Endothelial cell of umbilical vein (primary cell): ENCODE measurements at regions not wholly inside any gene's neighbourhood (a gene's known extent, or its start where the extent isn't known, plus 50 kb on each side); places are given as distances from the start of the nearest gene placed in this dataset.

Experiments
- BruUV-seq: library from RNA; stranded (reverse); fragments of 400-500 nt; replicated peaks from 2 replicates; lab custom pipeline; 2021; lab: Mats Ljungman, UMichigan
- CTCF ChIA-PET: fragments of 300-600, 350-600 bp; sonication (Branson Sonifier 250); formaldehyde crosslinking; loops from one replicate; lab custom pipeline; 2021; ENCODE audit warnings: antibody characterized with exemption, inconsistent platforms; lab: Charles Lee
- POLR2A ChIA-PET: fragments of 300-600, 350-600 bp; sonication (Branson Sonifier 250); formaldehyde crosslinking; loops from one replicate; lab custom pipeline; 2021; ENCODE audit warnings: antibody characterized with exemption, inconsistent platforms; lab: Charles Lee
- DNase-seq: peaks from one replicate; pipeline ENCODE4 v3.0.0-alpha.2; 2011; ENCODE audit warnings: low read depth, low spot score
- FAIRE-seq: peaks from 2 replicates; lab custom pipeline; 2011; peaks lifted over from hg19 to GRCh38; lab: Jason Lieb, UNC
- H2AFZ ChIP-seq: 2 replicates; pipeline ENCODE4 v1.6.0; 2012; ENCODE audit warnings: low read depth, low read length, control low read depth, inconsistent platforms
- H3K27ac ChIP-seq: 2 replicates; pipeline ENCODE4 v1.5.1; 2011; ENCODE audit warnings: low read depth, mild to moderate bottlenecking, control low read depth, low read length, moderate library complexity; ENCODE audit not compliant: insufficient read depth
- H3K27me3 ChIP-seq, 2 experiments: 2 replicates each; pipeline versions ENCODE4 v1.6.0 to v1.6.1; 2011; ENCODE audit warnings: low read length in 2 of 2, mixed read lengths in 1 of 2; ENCODE audit not compliant: control insufficient read depth in 2 of 2, insufficient read depth in 2 of 2
- H3K36me3 ChIP-seq, 2 experiments: 2 replicates in 1 of 2; 3 replicates in 1 of 2; pipeline ENCODE4 v1.5.1; 2011; ENCODE audit warnings: low read length in 2 of 2, mild to moderate bottlenecking in 1 of 2, moderate library complexity in 1 of 2; ENCODE audit not compliant: control insufficient read depth in 2 of 2, insufficient read depth in 2 of 2; ENCODE audit errors: extremely low read depth in 1 of 2
- H3K4me1 ChIP-seq: 3 replicates; pipeline ENCODE4 v1.5.1; 2011; ENCODE audit warnings: mild to moderate bottlenecking, low read length; ENCODE audit not compliant: control insufficient read depth, insufficient read depth; ENCODE audit errors: extremely low read depth
- H3K4me2 ChIP-seq: 2 replicates; pipeline ENCODE4 v1.6.1; 2011; ENCODE audit warnings: low read length, control low read depth, mixed read lengths; ENCODE audit not compliant: insufficient read depth
- H3K4me3 ChIP-seq, 3 experiments: fragments of 200-600 bp in 1 of 3; sonication (generic), shearing (Covaris generic) in 1 of 3; replicated peaks in 1 of 3; 2 replicates each; pipeline ENCODE4 v1.5.1; 2011 to 2016; ENCODE audit warnings: control low read depth in 3 of 3, low read length in 3 of 3, mild to moderate bottlenecking in 2 of 3, inconsistent platforms in 1 of 3, low read depth in 1 of 3, moderate library complexity in 1 of 3; ENCODE audit not compliant: insufficient read depth in 1 of 3
- H3K79me2 ChIP-seq: 2 replicates; pipeline ENCODE4 v1.6.0; 2012; ENCODE audit warnings: low read length, inconsistent platforms; ENCODE audit not compliant: control insufficient read depth, insufficient read depth
- H3K9ac ChIP-seq: replicated peaks from 2 replicates; pipeline ENCODE3; 2011; ENCODE audit warnings: low read length, control low read depth; ENCODE audit not compliant: insufficient read depth; ENCODE audit errors: extremely low read depth
- H3K9me1 ChIP-seq: replicated peaks from 3 replicates; pipeline ENCODE4 v1.6.0; 2011; ENCODE audit warnings: mild to moderate bottlenecking, low read length; ENCODE audit not compliant: control insufficient read depth, insufficient read depth; ENCODE audit errors: extremely low read depth
- H3K9me3 ChIP-seq: replicated peaks from 2 replicates; pipeline ENCODE4 v1.5.1; 2012; ENCODE audit warnings: low read length, inconsistent platforms; ENCODE audit not compliant: control insufficient read depth, insufficient read depth
- H4K20me1 ChIP-seq: replicated peaks from 2 replicates; pipeline ENCODE3; 2011; ENCODE audit warnings: mild to moderate bottlenecking, low read length; ENCODE audit not compliant: control insufficient read depth, insufficient read depth; ENCODE audit errors: extremely low read depth
- EZH2 ChIP-seq: IDR thresholded peaks from 2 replicates; pipeline ENCODE4 v1.6.1; 2012; ENCODE audit warnings: borderline replicate concordance, low read depth, mild to moderate bottlenecking, moderate library complexity, low read length, inconsistent platforms; ENCODE audit not compliant: severe bottlenecking
- FOS ChIP-seq: IDR thresholded peaks from 2 replicates; pipeline ENCODE4 v1.6.1; 2011; ENCODE audit warnings: mild to moderate bottlenecking, low read length, moderate library complexity, borderline replicate concordance; ENCODE audit not compliant: insufficient read depth
- GATA2 ChIP-seq: IDR thresholded peaks from 2 replicates; pipeline ENCODE4 v1.7.0; 2011; ENCODE audit warnings: low read depth, mild to moderate bottlenecking, moderate library complexity, mixed read lengths, low read length; ENCODE audit not compliant: insufficient read length, insufficient read depth
- JUN ChIP-seq: IDR thresholded peaks from 2 replicates; pipeline ENCODE4 v1.6.1; 2011; ENCODE audit warnings: borderline replicate concordance, low read depth; ENCODE audit not compliant: insufficient read length, insufficient read depth
- MAX ChIP-seq: IDR thresholded peaks from 2 replicates; pipeline ENCODE4 v1.6.1; 2011; ENCODE audit not compliant: insufficient read depth, insufficient read length
- MYC ChIP-seq: IDR thresholded peaks from one replicate; pipeline ENCODE4 v1.6.1; 2011; ENCODE audit warnings: mild to moderate bottlenecking, low read depth, low read length
- POLR2A ChIP-seq: IDR thresholded peaks from 2 replicates; pipeline ENCODE4 v1.6.1; 2012; ENCODE audit warnings: low read depth, mild to moderate bottlenecking, control low read depth, low read length
- POLR2AphosphoS5 ChIP-seq: IDR thresholded peaks from 2 replicates; pipeline ENCODE4 v1.6.1; 2012; ENCODE audit warnings: low read depth, mild to moderate bottlenecking, control low read depth, low read length, moderate library complexity; ENCODE audit not compliant: insufficient read depth
- dilution Hi-C: fragments of 300-500 bp; cut with MboI; formaldehyde crosslinking; loops from one replicate; pipeline ENCODE4 v1.15.0; 2019; ENCODE audit warnings: low sequenced_read_pairs; ENCODE audit not compliant: extremely low pct_ligation_motif_present
- intact Hi-C: fragments of 100-400 bp; cut with micrococcal nuclease; formaldehyde crosslinking; loops from one replicate; pipeline ENCODE4 v1.10.0; 2022
- TF ChIP-seq, protein P1 (sequence below), 2 donors: IDR thresholded peaks; 1 replicate in 1 of 2; 2 replicates in 1 of 2; pipeline ENCODE4 v1.5.1; 2011; ENCODE audit warnings: low read length in 2 of 2, mild to moderate bottlenecking in 2 of 2, moderate library complexity in 2 of 2, control low read depth in 1 of 2, inconsistent platforms in 1 of 2, low read depth in 1 of 2; ENCODE audit not compliant: insufficient read depth in 1 of 2; ENCODE audit errors: extremely low read depth in 1 of 2

DNA sequence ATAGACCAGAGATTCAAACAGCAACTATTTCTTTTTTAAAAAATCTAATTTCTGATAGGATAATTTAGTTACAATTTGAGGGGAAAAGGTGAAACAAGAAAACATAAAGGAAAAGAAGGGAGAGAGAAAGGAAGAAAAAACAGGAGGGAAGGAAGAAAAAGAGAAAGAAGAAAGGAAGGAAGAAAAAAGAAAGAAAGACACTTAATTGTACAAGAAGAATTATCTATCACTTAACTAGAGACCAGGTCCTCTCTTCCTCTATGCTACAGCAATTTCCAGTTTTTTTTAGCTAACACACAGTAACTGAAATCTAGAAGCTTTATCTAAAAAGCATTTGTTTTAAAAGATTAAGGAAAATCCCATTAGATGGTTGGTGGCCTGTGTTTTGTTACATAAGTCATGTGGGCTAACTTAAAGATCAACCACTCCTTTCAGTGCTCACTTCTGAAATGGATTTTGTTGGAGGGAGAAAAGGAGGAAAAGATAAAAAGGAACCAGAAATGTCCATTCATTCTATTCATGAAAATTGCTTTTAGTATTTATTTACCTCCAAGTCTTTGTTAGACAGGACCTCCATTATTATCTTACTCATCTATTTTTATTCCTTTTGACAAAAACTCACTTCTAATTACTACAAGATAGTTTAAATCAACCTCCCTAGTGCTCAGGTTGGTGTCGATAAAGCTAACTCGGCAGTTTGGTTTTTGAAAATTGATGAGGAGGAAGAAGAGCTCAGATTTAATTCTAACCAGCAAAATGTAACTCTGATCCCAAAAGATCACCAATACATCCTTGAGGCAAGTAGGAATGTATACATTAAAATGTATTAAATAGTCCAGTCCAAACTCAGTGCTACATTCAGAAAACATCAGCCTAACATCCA is 251.5 kb upstream of the FN1 start:
- CTCF ChIA-PET: interaction anchor here (1.0 kb wide), 1 partner anchor 12 kb away, joined by 3 read pairs; no protein-coding TSS in a partner anchor
- dilution Hi-C loops: no loop called here
- no peak for FAIRE-seq

More for the DNA sequence above, 251.5 kb upstream of the FN1 start:
- Histone ChIP-seq H3K79me2 (no peaks in the 10 kb centered on the region), H3K9me1 (no peaks in the 10 kb centered on the region), H2AFZ (no peak overlapping the region), H3K27ac (no peak overlapping the region), H3K4me3 (no peak overlapping the region), H3K36me3 (peaks cover 4 to 6% of the 10 kb centered on the region in 2 experiments), H3K9me3 (no peaks in the 10 kb centered on the region), H3K27me3 (no peaks in the 10 kb centered on the region), H3K4me2 (no peak overlapping the region), H4K20me1 (no peaks in the 10 kb centered on the region), H3K4me1 (peaks cover 8% of the 10 kb centered on the region), H3K9ac (no peak overlapping the region)
- POLR2A ChIA-PET: no interaction called here
- no peak for DNase-seq
- intact Hi-C loops: no loop called here
- no TSS peak for BruUV-seq
- TF ChIP-seq EZH2 (no peak), POLR2AphosphoS5 (no peak), POLR2A (no peak), JUN (no peak), FOS (no peak), MYC (no peak), MAX (no peak), GATA2 (no peak)
- TF ChIP-seq, protein P1, sequence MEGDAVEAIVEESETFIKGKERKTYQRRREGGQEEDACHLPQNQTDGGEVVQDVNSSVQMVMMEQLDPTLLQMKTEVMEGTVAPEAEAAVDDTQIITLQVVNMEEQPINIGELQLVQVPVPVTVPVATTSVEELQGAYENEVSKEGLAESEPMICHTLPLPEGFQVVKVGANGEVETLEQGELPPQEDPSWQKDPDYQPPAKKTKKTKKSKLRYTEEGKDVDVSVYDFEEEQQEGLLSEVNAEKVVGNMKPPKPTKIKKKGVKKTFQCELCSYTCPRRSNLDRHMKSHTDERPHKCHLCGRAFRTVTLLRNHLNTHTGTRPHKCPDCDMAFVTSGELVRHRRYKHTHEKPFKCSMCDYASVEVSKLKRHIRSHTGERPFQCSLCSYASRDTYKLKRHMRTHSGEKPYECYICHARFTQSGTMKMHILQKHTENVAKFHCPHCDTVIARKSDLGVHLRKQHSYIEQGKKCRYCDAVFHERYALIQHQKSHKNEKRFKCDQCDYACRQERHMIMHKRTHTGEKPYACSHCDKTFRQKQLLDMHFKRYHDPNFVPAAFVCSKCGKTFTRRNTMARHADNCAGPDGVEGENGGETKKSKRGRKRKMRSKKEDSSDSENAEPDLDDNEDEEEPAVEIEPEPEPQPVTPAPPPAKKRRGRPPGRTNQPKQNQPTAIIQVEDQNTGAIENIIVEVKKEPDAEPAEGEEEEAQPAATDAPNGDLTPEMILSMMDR (IDR thresholded peaks at IDR 0.05; ENCODE audit: extremely low read depth in 1 of 2, insufficient read depth in 1 of 2, low read depth in 1 of 2, low read length in 2 of 2): no peak
